SK-N-SH (cell line): ENCODE measurements at regions not wholly inside any gene's neighbourhood (a gene's known extent, or its start where the extent isn't known, plus 50 kb on each side); places are given as distances from the start of the nearest gene placed in this dataset.

Source experiments
- CTCF ChIA-PET: fragments of 300-600, 350-600 bp; formaldehyde crosslinking; extraction: SDS; loops from one replicate; lab custom pipeline; 2021; lab: Yijun Ruan, JAX
- POLR2A ChIA-PET: fragments of 350-600 bp; sonication (Branson Sonifier 250); formaldehyde crosslinking; extraction: SDS; loops from one replicate; lab custom pipeline; 2020; ENCODE audit warnings: antibody characterized with exemption, inconsistent platforms; lab: Yijun Ruan, JAX
- DNase-seq: peaks from one replicate; pipeline ENCODE4 v3.0.0; 2012
- H2AFZ ChIP-seq: fragments of 200-600 bp; sonication (generic); 2 replicates; pipeline ENCODE4 v1.8.1; 2016; ENCODE audit warnings: antibody characterized with exemption, mild to moderate bottlenecking, low read depth
- H3F3A ChIP-seq: fragments of 200-600 bp; sonication (generic); replicated peaks from 2 replicates; pipeline ENCODE3; 2016; ENCODE audit warnings: antibody characterized with exemption, mild to moderate bottlenecking; ENCODE audit not compliant: insufficient read depth
- H3K27ac ChIP-seq, 2 experiments: fragments of 200-500 bp in 1 of 2; fragments of 200-600 bp in 1 of 2; sonication (Bioruptor generic) in 1 of 2; sonication (generic), shearing (Covaris generic) in 1 of 2; 2 replicates each; pipeline versions ENCODE4 v1.5.1 to v1.6.1; 2014 to 2016; ENCODE audit warnings: low read depth in 2 of 2, inconsistent platforms in 1 of 2, low read length in 1 of 2, mild to moderate bottlenecking in 1 of 2, mixed read lengths in 1 of 2
- H3K27me3 ChIP-seq: fragments of 200-600 bp; sonication (generic), shearing (Covaris generic); 2 replicates; pipeline ENCODE4 v1.6.1; 2016; ENCODE audit warnings: mixed run types; ENCODE audit not compliant: insufficient read depth
- H3K36me3 ChIP-seq, 2 experiments: fragments of 200-500 bp in 1 of 2; fragments of 200-600 bp in 1 of 2; sonication (Bioruptor generic) in 1 of 2; sonication (generic) in 1 of 2; replicated peaks in 1 of 2; 2 replicates each; pipeline versions ENCODE3 to v1.5.1; 2014 to 2016; ENCODE audit warnings: low read length in 1 of 2, mild to moderate bottlenecking in 1 of 2; ENCODE audit not compliant: insufficient read depth in 2 of 2, control insufficient read depth in 1 of 2
- H3K4me1 ChIP-seq, 2 experiments: fragments of 200-500 bp in 1 of 2; fragments of 200-600 bp in 1 of 2; sonication (Bioruptor generic) in 1 of 2; sonication (generic), shearing (Covaris generic) in 1 of 2; 2 replicates each; pipeline versions ENCODE4 v1.5.1 to v1.6.1; 2014 to 2016; ENCODE audit warnings: low read depth in 1 of 2, low read length in 1 of 2, mixed run types in 1 of 2; ENCODE audit not compliant: insufficient read depth in 2 of 2, control insufficient read depth in 1 of 2
- H3K4me2 ChIP-seq: fragments of 200-600 bp; sonication (generic), shearing (Covaris generic); 2 replicates; pipeline ENCODE4 v1.6.1; 2017; ENCODE audit warnings: mixed run types
- H3K4me3 ChIP-seq, 2 experiments: fragments of 200-500 bp in 1 of 2; fragments of 200-600 bp in 1 of 2; sonication (Bioruptor generic) in 1 of 2; sonication (generic), shearing (Covaris generic) in 1 of 2; 2 replicates each; pipeline versions ENCODE4 v1.5.1 to v1.8.1; 2014 to 2016; ENCODE audit warnings: low read depth in 2 of 2, inconsistent platforms in 1 of 2, low read length in 1 of 2, mild to moderate bottlenecking in 1 of 2, mixed read lengths in 1 of 2, moderate library complexity in 1 of 2
- H3K79me2 ChIP-seq: fragments of 200-600 bp; sonication (generic); 2 replicates; pipeline ENCODE4 v1.8.1; 2017; ENCODE audit warnings: mild to moderate bottlenecking; ENCODE audit not compliant: insufficient read depth
- H3K9ac ChIP-seq: fragments of 200-600 bp; sonication (generic); 2 replicates; pipeline ENCODE4 v1.6.1; 2017; ENCODE audit warnings: mixed run types
- H3K9me2 ChIP-seq: fragments of 200-600 bp; sonication (generic); 2 replicates; pipeline ENCODE4 v1.6.1; 2017; ENCODE audit warnings: mixed run types
- H3K9me3 ChIP-seq: fragments of 200-600 bp; sonication (generic); 2 replicates; pipeline ENCODE4 v1.6.1; 2017; ENCODE audit warnings: mixed run types, mild to moderate bottlenecking, moderate library complexity
- H4K20me1 ChIP-seq: fragments of 200-600 bp; sonication (generic); 2 replicates; pipeline ENCODE4 v1.6.1; 2017; ENCODE audit warnings: mild to moderate bottlenecking, mixed run types; ENCODE audit not compliant: insufficient read depth
- ELF1 ChIP-seq: IDR thresholded peaks from 2 replicates; pipeline ENCODE4 v1.4.0; 2012
- EZH2phosphoT487 ChIP-seq: fragments of 200-600 bp; sonication (generic); IDR thresholded peaks from 2 replicates; pipeline ENCODE4 v1.6.1; 2017; ENCODE audit warnings: low read depth, mixed run types, mild to moderate bottlenecking, antibody characterized with exemption, moderate library complexity, borderline replicate concordance
- FOSL2 ChIP-seq: IDR thresholded peaks from 2 replicates; pipeline ENCODE4 v1.4.0; 2012; ENCODE audit warnings: low read depth, mild to moderate bottlenecking, moderate library complexity, borderline replicate concordance
- FOXJ3 ChIP-seq: sonication (generic); formaldehyde crosslinking; IDR thresholded peaks from 2 replicates; pipeline ENCODE4 v1.5.1; 2020; ENCODE audit warnings: mild to moderate bottlenecking, missing genetic modification reagents
- FOXM1 ChIP-seq: IDR thresholded peaks from 2 replicates; pipeline ENCODE4 v1.4.0; 2012; ENCODE audit warnings: low read depth, mild to moderate bottlenecking
- GABPA ChIP-seq: IDR thresholded peaks from 2 replicates; pipeline ENCODE4 v1.4.0; 2012; ENCODE audit warnings: low read depth, mild to moderate bottlenecking
- GATA2 ChIP-seq: sonication (generic); formaldehyde crosslinking; IDR thresholded peaks from 2 replicates; pipeline ENCODE4 v1.5.0; 2020; ENCODE audit warnings: mild to moderate bottlenecking, missing genetic modification reagents
- JUND ChIP-seq: IDR thresholded peaks from 2 replicates; pipeline ENCODE4 v1.4.0; 2012
- MEF2A ChIP-seq: IDR thresholded peaks from 2 replicates; pipeline ENCODE4 v1.4.0; 2012; ENCODE audit warnings: low read depth, borderline replicate concordance
- MXI1 ChIP-seq: IDR thresholded peaks from 2 replicates; pipeline ENCODE4 v1.6.1; 2012; ENCODE audit warnings: mild to moderate bottlenecking, low read depth, low read length, improper control_type of control experiment
- NFIC ChIP-seq: IDR thresholded peaks from 2 replicates; pipeline ENCODE4 v1.4.0; 2012; ENCODE audit warnings: borderline replicate concordance
- POLR2AphosphoS5 ChIP-seq: IDR thresholded peaks from 2 replicates; pipeline ENCODE4 v1.6.1; 2012; ENCODE audit warnings: low read depth, low read length
- RCOR1 ChIP-seq: fragments of 150-350 bp; IDR thresholded peaks from 2 replicates; pipeline ENCODE4 v1.6.1; 2017; ENCODE audit warnings: antibody characterized with exemption, low read length
- RFX5 ChIP-seq: IDR thresholded peaks from 2 replicates; pipeline ENCODE4 v1.6.1; 2012; ENCODE audit warnings: mild to moderate bottlenecking, improper control_type of control experiment, low read length
- SIN3A ChIP-seq: IDR thresholded peaks from 2 replicates; pipeline ENCODE4 v1.6.1; 2012; ENCODE audit warnings: low read depth, mild to moderate bottlenecking, low read length, moderate library complexity, borderline replicate concordance
- SMC3 ChIP-seq: IDR thresholded peaks from 2 replicates; pipeline ENCODE4 v1.6.1; 2012; ENCODE audit warnings: low read depth, low read length, improper control_type of control experiment
- TAF1 ChIP-seq: IDR thresholded peaks from 2 replicates; pipeline ENCODE4 v1.6.1; 2012; ENCODE audit warnings: low read depth, mild to moderate bottlenecking, low read length, moderate library complexity, borderline replicate concordance
- TCF12 ChIP-seq: IDR thresholded peaks from 2 replicates; pipeline ENCODE4 v1.4.0; 2012
- YY1 ChIP-seq: IDR thresholded peaks from 2 replicates; pipeline ENCODE4 v1.4.0; 2012; ENCODE audit warnings: low read depth, mild to moderate bottlenecking
- WGBS: methylation state at CpG from one replicate; pipeline ENCODE4 v1.1.6; 2017; ENCODE audit warnings: low lambda C conversion rate; 5-methylcytosine and 5-hydroxymethylcytosine counted together
- TF ChIP-seq, protein P1 (sequence below): IDR thresholded peaks from 2 replicates; pipeline ENCODE4; 2012
- TF ChIP-seq, protein P2 (sequence below): IDR thresholded peaks from 2 replicates; pipeline ENCODE4 v1.4.0; 2012; ENCODE audit warnings: low read depth, borderline replicate concordance
- TF ChIP-seq, protein P3 (sequence below): IDR thresholded peaks from 2 replicates; pipeline ENCODE4 v1.6.1; 2012; ENCODE audit warnings: mild to moderate bottlenecking, low read depth, low read length, moderate library complexity
- TF ChIP-seq, protein P4 (sequence below): fragments of 200-600 bp; sonication (generic); IDR thresholded peaks from 2 replicates; pipeline ENCODE4 v1.6.1; 2017; ENCODE audit warnings: antibody characterized with exemption, mild to moderate bottlenecking, moderate library complexity
- TF ChIP-seq, protein P5 (sequence below): IDR thresholded peaks from 2 replicates; pipeline ENCODE4 v1.4.0; 2012; ENCODE audit warnings: low read depth
- TF ChIP-seq, protein P6 (sequence below): fragments of 150-350 bp; IDR thresholded peaks from 2 replicates; pipeline ENCODE4 v1.6.1; 2017; ENCODE audit warnings: antibody characterized with exemption, low read length, low read depth, borderline replicate concordance
- TF ChIP-seq, protein P7 (sequence below): IDR thresholded peaks from 2 replicates; pipeline ENCODE4 v1.4.0; 2012; ENCODE audit warnings: low read depth, borderline replicate concordance

DNA sequence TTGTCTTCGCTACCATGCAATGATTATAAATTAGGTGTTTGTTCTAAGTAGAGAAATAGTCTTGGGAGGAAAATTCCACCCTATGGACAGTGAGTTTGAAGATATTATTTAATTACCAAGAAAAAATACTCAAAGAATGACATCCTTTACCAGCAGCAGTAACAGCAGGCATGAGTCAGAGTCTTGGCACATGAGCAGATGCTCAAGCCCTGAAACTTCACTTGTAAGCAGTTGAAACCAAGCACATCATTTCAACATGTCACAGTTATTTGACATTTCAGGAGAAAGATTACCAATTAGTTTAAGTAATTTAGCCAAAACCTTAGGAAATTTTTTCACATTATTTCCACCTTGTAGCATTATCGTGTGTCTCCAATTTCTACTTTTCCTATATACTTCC, 99.2 kb downstream of the C12orf50 start:
- no peak overlapping the region for H2AFZ ChIP-seq
- H3K4me1 ChIP-seq = peaks cover 0 to 5% of the 10 kb centered on the region in 2 experiments; a peak in 2 of 4 replicates
- H3K4me3 ChIP-seq = no peak overlapping the region
- H3K36me3 ChIP-seq = no peaks in the 10 kb centered on the region
- H3K9me2 ChIP-seq = no peaks in the 10 kb centered on the region
- peaks cover 3% of the 10 kb centered on the region for H3F3A ChIP-seq
- H3K9me3 ChIP-seq = no peaks in the 10 kb centered on the region
- ChIA-PET CTCF (no interaction called here), POLR2A (no interaction called here)
- no peak overlapping the region for H3K4me2 ChIP-seq
- H3K79me2 ChIP-seq = no peaks in the 10 kb centered on the region
- 54% methylated on average over 2 of the region's 2 CpGs for WGBS
- no peak for DNase-seq
- H4K20me1 ChIP-seq = no peaks in the 10 kb centered on the region
- H3K9ac ChIP-seq = no peak overlapping the region
- no peaks in the 10 kb centered on the region for H3K27me3 ChIP-seq
- peak overlapping the region; percentile 25 to 28; a peak in 3 of 4 replicates for H3K27ac ChIP-seq
- TF ChIP-seq, protein P1, sequence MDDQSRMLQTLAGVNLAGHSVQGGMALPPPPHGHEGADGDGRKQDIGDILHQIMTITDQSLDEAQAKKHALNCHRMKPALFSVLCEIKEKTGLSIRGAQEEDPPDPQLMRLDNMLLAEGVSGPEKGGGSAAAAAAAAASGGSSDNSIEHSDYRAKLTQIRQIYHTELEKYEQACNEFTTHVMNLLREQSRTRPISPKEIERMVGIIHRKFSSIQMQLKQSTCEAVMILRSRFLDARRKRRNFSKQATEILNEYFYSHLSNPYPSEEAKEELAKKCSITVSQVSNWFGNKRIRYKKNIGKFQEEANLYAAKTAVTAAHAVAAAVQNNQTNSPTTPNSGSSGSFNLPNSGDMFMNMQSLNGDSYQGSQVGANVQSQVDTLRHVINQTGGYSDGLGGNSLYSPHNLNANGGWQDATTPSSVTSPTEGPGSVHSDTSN = peak; percentile 77
- TF ChIP-seq, protein P2, sequence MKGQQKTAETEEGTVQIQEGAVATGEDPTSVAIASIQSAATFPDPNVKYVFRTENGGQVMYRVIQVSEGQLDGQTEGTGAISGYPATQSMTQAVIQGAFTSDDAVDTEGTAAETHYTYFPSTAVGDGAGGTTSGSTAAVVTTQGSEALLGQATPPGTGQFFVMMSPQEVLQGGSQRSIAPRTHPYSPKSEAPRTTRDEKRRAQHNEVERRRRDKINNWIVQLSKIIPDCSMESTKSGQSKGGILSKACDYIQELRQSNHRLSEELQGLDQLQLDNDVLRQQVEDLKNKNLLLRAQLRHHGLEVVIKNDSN = no peak
- TF ChIP-seq JUND (peak; percentile 66; the same call in 1 of the 2 replicates), MEF2A (no peak), EZH2phosphoT487 (no peak), SIN3A (no peak), RFX5 (no peak), POLR2AphosphoS5 (no peak), ELF1 (no peak), MXI1 (no peak), FOSL2 (peak; percentile 75; the same call in 1 of the 2 replicates), GABPA (no peak), TCF12 (peak; percentile 49), NFIC (peak; percentile 74), GATA2 (CRISPR knock-in tag) (no peak), FOXM1 (no peak), SMC3 (no peak), RCOR1 (no peak), FOXJ3 (CRISPR knock-in tag) (no peak), YY1 (no peak), TAF1 (no peak)
- TF ChIP-seq, protein P3, sequence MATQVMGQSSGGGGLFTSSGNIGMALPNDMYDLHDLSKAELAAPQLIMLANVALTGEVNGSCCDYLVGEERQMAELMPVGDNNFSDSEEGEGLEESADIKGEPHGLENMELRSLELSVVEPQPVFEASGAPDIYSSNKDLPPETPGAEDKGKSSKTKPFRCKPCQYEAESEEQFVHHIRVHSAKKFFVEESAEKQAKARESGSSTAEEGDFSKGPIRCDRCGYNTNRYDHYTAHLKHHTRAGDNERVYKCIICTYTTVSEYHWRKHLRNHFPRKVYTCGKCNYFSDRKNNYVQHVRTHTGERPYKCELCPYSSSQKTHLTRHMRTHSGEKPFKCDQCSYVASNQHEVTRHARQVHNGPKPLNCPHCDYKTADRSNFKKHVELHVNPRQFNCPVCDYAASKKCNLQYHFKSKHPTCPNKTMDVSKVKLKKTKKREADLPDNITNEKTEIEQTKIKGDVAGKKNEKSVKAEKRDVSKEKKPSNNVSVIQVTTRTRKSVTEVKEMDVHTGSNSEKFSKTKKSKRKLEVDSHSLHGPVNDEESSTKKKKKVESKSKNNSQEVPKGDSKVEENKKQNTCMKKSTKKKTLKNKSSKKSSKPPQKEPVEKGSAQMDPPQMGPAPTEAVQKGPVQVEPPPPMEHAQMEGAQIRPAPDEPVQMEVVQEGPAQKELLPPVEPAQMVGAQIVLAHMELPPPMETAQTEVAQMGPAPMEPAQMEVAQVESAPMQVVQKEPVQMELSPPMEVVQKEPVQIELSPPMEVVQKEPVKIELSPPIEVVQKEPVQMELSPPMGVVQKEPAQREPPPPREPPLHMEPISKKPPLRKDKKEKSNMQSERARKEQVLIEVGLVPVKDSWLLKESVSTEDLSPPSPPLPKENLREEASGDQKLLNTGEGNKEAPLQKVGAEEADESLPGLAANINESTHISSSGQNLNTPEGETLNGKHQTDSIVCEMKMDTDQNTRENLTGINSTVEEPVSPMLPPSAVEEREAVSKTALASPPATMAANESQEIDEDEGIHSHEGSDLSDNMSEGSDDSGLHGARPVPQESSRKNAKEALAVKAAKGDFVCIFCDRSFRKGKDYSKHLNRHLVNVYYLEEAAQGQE = no peak
- TF ChIP-seq, protein P4, sequence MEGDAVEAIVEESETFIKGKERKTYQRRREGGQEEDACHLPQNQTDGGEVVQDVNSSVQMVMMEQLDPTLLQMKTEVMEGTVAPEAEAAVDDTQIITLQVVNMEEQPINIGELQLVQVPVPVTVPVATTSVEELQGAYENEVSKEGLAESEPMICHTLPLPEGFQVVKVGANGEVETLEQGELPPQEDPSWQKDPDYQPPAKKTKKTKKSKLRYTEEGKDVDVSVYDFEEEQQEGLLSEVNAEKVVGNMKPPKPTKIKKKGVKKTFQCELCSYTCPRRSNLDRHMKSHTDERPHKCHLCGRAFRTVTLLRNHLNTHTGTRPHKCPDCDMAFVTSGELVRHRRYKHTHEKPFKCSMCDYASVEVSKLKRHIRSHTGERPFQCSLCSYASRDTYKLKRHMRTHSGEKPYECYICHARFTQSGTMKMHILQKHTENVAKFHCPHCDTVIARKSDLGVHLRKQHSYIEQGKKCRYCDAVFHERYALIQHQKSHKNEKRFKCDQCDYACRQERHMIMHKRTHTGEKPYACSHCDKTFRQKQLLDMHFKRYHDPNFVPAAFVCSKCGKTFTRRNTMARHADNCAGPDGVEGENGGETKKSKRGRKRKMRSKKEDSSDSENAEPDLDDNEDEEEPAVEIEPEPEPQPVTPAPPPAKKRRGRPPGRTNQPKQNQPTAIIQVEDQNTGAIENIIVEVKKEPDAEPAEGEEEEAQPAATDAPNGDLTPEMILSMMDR = no peak
- TF ChIP-seq, protein P5, sequence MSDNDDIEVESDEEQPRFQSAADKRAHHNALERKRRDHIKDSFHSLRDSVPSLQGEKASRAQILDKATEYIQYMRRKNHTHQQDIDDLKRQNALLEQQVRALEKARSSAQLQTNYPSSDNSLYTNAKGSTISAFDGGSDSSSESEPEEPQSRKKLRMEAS = no peak
- TF ChIP-seq, protein P6, sequence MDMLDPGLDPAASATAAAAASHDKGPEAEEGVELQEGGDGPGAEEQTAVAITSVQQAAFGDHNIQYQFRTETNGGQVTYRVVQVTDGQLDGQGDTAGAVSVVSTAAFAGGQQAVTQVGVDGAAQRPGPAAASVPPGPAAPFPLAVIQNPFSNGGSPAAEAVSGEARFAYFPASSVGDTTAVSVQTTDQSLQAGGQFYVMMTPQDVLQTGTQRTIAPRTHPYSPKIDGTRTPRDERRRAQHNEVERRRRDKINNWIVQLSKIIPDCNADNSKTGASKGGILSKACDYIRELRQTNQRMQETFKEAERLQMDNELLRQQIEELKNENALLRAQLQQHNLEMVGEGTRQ = no peak
- TF ChIP-seq, protein P7, sequence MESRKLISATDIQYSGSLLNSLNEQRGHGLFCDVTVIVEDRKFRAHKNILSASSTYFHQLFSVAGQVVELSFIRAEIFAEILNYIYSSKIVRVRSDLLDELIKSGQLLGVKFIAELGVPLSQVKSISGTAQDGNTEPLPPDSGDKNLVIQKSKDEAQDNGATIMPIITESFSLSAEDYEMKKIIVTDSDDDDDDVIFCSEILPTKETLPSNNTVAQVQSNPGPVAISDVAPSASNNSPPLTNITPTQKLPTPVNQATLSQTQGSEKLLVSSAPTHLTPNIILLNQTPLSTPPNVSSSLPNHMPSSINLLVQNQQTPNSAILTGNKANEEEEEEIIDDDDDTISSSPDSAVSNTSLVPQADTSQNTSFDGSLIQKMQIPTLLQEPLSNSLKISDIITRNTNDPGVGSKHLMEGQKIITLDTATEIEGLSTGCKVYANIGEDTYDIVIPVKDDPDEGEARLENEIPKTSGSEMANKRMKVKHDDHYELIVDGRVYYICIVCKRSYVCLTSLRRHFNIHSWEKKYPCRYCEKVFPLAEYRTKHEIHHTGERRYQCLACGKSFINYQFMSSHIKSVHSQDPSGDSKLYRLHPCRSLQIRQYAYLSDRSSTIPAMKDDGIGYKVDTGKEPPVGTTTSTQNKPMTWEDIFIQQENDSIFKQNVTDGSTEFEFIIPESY = no peak
